ENCODE measurements at regions not wholly inside any gene's neighbourhood (a gene's known extent, or its start where the extent isn't known, plus 50 kb on each side); places are given as distances from the start of the nearest gene placed in this dataset.
"Not testable (repeated sequence)": the region's sequence is repeated elsewhere in the genome, so short reads cannot be mapped to it uniquely, and the experiment has no call there.

DNA sequence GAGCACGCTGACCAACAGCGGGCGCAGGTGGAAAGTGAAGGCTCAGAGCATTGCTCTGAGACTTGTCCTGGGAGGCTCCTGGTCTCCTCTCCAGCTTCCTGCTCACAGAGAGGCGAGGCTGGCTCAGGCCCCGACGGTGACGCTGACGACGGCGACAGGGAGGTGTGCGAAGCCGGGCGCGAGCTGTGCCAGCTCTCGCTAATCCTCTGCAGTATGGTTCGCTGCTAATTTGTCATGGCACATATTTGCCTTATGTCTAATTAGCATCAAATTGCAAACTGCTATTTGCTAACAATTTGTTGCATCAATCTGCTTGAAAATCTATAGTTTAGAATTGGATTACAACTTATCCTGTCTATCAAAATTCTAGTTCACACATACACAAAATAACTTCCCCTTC, 469.8 kb upstream of the ZNF507 start:
- DNase-seq (ENCODE audit: low read depth in 1 of 2, low spot score in 1 of 2) = no peak

DNA sequence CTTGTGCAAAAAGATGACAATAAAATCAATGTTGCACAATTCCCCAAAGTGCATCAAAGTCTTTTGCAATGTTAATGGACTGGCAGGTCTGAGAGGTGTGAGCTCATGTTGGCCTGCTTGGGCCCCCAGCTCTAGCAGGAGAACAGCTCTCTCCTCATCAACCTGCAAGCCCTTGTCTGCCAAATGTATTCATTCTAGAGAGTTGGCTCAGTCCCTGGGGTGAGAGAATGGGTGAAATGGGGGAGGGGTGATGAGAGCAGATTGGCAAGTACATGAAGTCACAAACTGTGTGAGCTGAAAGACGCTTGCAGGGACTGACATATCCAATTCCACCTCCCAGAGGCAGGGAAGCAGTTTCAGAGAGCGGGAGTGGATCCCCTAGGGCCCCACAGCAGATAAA, 465.1 kb upstream of the ZNF507 start:
- DNase-seq (ENCODE audit: low read depth in 1 of 2, low spot score in 1 of 2) = no peak

DNA sequence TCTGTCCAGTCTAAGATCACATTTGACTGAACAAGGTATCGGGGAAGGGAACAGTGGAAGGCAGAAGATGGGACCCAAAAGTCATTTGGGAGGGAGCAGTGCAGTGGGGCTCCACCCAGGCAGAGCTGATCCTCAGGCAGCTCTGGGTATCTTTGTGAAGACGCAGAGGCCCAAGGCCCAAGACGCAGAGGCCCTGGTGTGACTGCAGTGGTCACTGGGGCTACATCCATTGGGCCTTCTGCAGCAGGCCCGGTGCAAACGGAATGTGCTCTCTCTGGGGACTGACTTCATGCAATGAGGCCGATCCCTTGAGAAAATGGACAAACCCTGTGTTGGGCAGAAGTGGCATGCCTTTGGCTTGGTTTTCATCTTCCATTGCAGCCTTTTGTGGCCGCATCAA, 463.4 kb upstream of the ZNF507 start:
- no peak for DNase-seq (ENCODE audit: low read depth in 1 of 2, low spot score in 1 of 2)

DNA sequence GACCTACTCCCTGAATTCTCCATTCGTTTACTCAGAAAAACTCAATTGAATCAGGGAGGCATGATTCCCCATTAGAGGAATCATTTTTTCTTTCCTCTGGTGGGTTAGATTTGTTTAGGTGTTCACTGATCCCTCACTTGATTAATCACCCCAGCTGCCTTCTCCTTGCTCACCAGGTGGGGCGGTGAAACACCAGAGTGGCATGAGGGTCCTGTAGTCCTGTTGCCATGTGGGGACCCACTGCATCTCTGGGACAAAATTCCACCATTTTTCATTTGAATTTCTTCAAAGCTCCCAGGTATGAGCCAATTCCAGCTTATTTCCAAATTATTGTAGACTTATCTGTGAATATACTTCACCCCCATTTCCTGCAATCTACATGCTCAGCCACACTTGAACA, 462.7 kb upstream of the ZNF507 start:
- no peak for DNase-seq (ENCODE audit: low read depth in 1 of 2, low spot score in 1 of 2)

DNA sequence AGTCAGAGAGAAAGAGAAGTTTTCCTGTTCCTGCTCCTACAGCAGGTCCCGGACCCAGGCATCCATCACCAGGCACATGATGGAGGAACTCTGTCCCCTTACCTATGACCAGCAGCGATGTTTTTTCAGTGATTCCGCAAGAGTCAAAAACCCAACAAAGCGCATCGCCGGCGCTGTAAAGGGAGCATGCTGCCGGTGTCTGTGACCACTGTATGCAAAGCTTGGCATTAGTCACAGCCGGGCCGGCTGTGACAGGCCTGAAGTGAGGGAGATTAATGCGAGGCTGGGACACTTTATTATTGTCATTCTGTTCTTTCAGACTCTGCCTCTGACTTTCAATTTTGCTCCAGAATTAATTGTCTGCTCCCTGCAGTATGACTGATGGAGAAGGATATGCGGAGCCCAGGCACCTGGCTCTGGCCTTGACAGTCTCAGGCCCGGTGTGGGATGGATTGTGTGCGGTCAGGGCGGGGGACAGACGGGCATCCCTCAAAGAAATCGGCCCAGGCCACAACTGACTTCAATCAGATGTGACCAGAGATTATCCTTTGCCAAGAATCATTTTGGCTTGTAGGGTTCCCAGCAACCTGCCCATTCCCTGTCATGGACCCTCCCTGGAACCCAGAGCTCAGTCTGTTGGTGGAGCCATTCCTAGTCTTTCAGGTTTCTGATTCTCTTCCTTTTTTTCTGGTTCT, 462.0 kb upstream of the ZNF507 start:
- no peak for DNase-seq (ENCODE audit: low read depth in 1 of 2, low spot score in 1 of 2)

DNA sequence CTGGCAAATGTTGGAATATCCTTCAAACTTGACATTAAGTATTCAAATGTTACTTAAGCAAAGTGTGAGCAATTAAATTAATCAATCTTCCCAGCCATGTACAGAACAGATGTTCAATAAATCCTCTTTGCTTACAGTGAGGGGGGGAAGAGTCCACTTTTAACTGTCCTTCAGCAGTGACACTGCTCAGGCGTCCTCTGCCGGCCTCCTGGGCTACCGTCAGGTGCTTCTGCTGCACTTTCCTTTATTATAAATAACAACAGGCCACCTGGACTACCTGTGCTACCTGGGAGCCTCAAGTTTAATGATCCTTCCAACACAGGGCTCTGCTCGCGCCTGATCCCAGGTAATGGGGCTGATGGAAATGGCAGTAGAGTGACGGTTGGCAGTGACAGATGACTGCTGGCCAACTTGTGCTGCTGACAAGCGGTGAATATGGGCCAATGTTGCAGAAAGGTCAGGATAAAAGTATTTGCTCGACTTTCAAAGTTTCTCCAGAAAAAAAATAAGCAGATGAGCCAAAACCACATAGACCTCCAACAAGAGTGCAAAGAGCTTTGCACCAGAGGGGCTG, 460.0 kb upstream of the ZNF507 start:
- DNase-seq (ENCODE audit: low read depth in 1 of 2, low spot score in 1 of 2) = no peak

DNA sequence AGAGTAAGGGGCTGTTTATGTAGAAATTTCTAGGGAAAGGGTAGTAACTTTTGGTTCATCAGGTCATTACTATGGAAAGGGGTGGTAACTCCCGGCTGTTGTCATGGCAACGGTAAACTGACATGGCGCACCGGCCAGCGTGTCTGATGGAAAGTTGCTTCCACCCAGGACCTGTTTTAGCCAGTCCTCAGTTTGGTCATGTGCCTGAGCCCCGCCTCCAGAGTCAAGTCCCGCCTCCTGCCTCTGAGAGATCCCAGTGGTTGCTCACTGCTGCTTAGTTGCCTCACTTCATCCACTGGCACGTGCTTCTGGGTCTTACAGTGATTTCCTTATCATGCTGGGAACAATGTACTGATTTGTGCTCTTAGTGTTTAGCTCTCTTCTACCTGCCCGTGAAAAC, 455.2 kb upstream of the ZNF507 start:
- DNase-seq (ENCODE audit: low read depth in 1 of 2, low spot score in 1 of 2) = no peak

DNA sequence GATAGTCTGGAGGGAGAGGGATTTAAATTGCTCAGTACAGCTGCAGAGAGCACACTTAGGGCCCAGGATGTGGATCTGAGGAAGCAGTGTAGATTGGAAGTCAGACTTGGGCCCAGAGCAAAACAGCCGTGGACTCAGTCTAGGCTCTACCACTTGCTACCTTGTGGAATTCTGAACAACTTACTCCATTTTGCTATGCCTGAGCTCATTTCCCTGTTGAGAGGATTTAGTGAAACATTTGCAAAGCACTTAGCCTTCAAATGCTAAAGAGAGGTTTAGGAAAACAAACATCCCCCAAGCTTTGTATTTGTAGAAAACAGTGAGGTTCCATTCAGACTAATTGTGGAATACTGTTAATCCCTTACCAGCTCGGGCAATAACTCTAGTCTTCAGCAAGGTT, 453.4 kb upstream of the ZNF507 start:
- DNase-seq (ENCODE audit: low read depth in 1 of 2, low spot score in 1 of 2) = no peak

DNA sequence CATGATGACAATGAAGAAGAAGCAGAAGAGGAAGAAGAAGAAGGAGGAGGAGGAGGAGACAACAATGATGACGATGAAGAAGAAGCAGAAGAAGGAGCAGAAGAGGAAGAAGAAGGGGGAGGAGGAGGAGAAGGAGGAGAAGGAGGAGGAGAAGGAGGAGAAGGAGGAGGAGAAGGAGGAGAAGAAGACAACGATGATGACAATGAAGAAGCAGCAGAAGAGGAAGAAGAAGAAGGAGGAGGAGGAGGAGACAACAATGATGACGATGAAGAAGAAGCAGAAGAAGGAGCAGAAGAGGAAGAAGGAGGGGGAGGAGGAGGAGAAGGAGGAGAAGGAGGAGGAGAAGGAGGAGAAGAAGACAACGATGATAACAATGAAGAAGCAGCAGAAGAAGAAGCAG, 451.9 kb upstream of the ZNF507 start:
- not testable (repeated sequence) for DNase-seq (ENCODE audit: low read depth in 1 of 2, low spot score in 1 of 2)

DNA sequence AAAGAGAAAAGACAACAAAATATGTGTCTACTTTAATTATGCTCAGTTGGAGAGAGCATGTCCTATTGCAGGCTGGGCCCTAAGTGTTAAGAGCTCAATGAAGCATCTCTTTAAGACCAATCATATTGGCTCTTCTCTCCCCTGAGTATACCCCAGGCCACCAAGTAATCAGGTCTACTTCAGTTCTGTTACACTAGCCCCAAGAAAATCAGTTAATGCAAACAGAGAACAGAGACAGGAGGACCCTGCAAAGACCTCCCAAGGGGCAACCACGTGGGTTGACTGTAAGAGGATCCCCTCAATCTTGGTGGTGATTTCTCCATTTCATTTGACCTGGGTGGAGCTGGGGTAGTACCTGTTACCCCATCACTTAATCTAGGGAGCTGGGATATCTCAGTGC, 451.0 kb upstream of the ZNF507 start:
- no peak for DNase-seq (ENCODE audit: low read depth in 1 of 2, low spot score in 1 of 2)

DNA sequence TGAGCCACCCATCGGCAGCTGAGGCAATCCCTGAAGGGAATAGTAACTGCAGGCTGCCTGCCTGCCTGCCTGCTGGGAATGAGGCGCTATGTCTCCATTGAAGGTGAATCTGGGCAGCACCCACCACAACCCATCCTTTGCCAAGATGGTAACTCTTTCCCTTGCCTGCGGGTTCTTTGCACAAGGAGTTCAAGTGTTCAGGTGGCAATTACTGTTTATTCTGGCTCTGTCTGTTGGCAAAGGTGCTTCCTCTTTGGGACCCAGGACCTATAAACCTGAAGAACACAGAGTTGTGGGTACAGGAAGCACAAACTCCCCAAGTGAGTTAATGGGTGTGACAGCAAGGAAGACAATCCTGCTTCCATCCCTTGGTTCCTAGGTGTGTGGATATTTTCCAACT, 448.1 kb upstream of the ZNF507 start:
- DNase-seq (ENCODE audit: low read depth in 1 of 2, low spot score in 1 of 2) = no peak

DNA sequence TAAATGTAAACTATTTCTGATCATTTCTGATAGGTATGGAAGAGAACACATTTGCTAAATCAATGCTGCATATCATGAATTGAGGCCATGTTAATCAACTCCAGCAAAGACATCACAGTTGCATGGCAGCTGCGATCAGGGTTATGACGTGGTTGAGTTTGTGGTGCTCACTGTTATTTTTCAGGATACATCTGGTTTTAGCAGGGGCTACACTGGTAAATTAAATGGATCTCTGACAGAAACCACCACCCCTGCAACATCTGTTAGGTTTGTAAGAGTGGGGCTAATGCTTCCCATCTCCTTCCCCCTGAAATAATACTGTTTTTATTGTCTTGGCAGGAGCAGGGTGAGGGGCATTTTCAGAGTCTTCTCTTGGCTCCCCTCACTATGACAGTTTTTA, 444.4 kb upstream of the ZNF507 start:
- DNase-seq (ENCODE audit: low read depth in 1 of 2, low spot score in 1 of 2) = no peak

DNA sequence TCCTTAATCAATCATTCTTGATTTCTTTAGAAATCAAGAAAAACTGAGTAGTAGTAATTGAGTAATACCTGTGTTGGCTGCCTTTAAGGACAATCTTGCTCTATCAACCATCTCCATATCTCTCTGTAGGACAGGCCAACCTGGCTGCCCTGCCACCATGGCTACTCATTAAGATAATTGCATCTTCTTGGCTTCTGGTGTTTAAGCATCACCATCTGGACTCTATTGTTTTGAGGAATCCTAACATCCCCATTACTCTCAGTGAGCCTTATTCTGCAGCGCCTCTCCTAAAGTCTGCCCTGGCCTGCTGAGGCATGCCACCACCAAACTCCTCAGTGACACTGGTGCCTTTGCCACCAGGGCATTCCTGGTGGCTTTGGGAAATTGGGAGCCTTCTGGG, 442.6 kb upstream of the ZNF507 start:
- DNase-seq (ENCODE audit: low read depth in 1 of 2, low spot score in 1 of 2) = no peak

DNA sequence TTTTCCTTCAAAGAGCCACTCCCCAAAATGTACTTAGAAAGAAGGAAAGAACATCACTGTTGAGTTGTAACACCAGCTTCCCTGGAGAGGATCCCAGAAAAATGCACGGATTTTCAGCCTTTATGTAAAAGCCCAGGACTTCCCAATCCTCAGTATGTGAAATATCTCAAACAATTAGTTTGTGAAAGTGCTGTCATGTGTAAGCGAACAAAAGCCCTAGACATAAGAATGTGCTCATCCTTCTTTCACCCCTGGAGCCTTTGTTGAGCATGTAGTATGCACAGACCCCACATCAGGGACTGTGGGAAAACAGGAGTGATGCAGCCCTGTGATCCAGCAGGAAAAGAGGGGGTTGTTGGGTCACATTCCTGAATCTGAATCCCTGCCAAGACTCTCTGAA, 441.4 kb upstream of the ZNF507 start:
- DNase-seq (ENCODE audit: low read depth in 1 of 2, low spot score in 1 of 2) = no peak

DNA sequence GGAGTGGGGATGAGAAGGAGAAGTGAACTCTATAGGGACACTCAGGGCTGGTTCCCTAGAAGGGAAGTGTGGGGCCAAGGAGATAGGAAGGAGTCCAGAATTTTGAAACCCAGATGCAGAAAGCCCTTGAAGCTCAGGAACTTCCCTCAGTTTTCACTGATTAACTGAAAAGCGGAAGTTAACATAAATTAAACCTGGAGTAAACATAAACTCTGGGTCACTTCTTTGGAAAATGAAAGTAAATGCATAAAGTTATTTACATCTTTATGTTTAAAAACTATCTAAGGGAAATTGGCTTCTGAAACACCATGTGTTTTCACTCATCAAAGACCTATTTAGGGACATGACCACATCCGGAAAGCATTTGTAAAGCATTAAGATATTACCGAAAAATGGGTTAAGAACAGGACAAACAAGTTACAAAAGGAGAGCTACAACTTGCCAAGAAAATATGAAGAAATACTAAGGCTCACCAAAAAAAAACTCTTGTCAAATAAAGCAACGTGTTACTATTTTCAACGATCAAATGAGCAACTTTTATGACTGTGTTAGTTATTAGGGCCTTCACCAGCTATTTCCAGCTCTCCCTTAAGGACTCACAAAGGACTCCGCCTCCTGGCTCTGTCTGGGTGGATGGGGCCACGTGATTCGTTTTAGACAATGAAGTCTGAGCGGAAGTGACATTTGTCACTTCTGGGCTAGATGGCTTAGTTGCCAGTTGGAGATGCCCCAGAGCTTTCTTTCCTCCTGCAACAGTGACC, 439.1 kb upstream of the ZNF507 start:
- DNase-seq (ENCODE audit: low read depth in 1 of 2, low spot score in 1 of 2) = no peak

DNA sequence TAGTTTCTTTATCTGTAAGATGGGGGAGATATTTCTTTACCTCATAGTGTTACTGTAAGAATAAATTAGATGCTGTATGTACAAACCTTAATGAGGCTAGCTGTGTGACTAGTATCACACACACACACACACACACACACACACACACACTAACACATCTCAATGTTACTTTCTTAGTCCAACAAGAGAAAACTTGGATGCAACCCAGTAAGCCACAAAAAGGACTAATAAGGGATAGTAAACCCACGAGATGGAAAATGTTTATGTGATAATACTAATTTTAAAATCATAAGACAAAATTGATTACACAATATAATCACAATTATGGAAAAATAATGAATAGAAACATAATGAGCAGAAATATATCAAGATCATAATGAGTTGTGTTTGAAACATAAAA, 437.7 kb upstream of the ZNF507 start:
- DNase-seq (ENCODE audit: low read depth in 1 of 2, low spot score in 1 of 2) = no peak

DNA sequence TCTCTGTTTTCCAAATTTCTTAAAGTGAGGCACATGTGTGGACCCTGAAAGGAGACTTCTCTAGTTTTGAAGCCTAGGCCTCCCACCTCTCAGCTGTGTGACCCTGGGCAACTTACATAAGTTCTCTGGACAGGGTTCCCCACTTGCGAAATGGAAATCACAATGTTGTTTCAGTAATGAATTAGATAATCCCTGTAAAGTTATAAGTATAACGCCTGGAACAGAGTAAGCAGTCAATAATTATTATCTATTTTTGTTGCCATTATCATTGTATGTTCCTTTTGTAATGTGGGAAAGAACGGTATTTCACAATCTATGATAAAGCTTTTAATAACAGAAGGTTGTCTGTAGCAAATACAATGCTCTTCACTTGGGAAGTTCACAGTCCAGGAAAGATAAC, 437.3 kb upstream of the ZNF507 start:
- no peak for DNase-seq (ENCODE audit: low read depth in 1 of 2, low spot score in 1 of 2)

DNA sequence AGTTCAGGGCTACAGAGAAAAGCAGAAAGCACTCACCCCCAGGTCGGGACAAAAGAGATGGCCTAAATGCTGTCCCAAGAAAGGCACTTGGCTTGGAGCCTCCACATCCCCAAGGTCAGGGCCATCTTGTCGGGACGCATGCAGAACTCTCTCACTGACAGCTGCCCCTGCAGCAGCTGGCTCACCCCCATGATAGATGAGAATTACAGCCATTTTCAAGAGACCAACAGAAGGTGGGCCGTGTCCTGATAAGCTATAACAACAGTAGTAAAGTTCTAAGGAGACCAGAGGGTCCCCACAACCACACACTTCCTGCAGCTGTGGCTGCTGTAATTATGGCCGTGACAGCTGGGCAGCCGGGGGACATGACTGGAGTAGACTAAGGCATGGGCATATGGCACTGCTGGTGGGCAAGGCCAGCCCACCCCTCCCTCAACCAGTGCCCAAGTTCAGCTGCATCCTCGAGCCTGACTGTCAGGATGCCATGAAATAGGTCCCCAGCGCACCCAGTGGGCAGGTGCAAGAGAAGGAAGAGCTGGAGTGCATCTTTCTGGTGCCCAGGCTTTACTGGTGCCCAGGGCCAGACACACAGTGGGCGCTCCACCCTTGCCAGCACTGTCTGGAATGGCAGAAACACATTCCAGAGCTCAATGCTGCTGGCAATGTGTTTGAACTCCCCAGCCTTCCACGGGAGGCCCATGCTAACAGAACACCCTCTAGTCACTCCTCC, 436.7 kb upstream of the ZNF507 start:
- no peak for DNase-seq (ENCODE audit: low read depth in 1 of 2, low spot score in 1 of 2)

DNA sequence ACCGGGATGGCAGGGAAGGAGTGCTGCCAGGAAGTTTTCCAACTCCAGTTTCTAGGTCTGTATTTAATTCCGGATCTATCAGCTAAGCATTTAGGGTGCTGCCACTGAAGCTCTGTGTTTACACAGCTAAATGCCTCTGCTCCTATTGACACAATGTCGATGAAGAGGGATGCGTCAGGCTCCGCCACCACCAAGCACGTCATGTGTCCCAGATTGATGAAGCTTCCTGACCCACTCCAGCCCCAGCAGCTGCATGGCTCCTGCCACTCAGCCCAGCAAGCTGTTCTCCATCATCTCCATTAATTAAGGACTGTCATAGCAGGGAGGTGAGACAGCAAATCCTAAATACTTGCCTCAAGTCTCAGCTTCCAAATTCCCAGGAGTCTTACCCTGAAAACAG, 435.2 kb upstream of the ZNF507 start:
- DNase-seq (ENCODE audit: low read depth in 1 of 2, low spot score in 1 of 2) = no peak

DNA sequence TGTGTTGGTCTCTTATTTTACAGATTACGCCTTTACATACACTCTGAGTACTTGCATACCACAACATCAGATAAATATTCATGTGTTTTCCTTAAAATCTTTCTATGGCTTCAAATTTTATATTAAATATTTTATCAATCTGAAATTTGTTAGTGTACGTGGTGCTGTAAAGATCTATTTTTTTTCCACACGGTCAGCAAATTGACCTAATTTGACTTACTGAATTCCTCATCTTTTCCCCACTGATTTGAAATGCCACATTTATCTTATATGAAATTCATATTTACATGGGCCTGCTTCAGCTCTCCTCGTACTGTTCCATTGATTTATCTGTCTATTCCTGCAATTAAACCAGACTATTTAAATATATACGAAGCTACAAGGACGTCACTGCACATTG, 433.8 kb upstream of the ZNF507 start:
- DNase-seq (ENCODE audit: low read depth in 1 of 2, low spot score in 1 of 2) = no peak

DNA sequence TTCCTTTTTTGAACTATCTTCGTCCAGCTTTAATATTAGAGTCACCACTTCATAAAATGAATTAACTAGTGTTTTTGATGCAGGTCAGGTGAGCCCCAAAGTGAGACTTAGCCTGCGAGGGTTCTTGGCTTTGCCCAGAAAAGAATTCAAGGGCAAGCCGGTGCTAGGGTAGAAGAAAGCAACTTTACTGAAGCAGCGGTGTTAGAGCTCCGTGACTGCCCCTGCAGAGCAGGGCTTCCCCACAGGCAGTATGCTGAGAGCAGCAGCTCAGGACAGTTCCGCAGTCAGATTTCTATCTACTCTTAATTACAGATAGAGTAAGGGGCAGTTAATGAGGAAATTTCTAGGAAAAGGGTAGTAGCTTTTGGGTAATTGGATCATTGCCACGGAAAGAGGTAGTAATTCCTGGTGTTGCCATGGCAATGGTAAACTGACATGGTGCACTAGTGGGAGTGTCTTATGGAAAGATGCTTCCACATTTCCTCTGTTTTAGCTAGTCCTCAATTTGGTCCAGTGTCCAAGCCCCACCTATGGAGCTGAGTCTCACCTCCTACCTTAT, 432.2 kb upstream of the ZNF507 start:
- DNase-seq (ENCODE audit: low read depth in 1 of 2, low spot score in 1 of 2) = no peak

DNA sequence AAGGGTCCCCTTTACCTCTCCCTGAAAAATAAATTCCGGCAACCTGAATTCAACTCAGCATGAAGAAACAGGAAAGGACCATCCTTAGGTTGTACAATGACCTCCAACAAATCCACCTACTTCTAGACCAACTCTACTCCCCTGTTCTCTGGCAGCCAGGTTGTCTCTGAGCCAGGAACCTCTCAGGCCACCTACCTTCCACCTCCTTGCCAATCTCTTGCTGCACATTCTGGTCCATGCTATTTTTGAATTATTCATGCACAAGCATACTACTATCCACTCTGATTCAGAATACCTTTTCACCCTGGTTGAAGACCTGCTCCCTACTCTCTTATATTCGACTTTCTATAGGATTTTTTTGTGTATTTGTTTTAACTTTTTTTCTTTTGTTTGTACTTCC, 415.0 kb upstream of the ZNF507 start:
- DNase-seq (ENCODE audit: low read depth in 1 of 2, low spot score in 1 of 2) = no peak

All from stimulated activated CD4-positive, alpha-beta T cell treated with anti-CD3 and anti-CD28 coated beads, Interleukin-15, amount 100 ng/mL, for 1 hour (primary cell).